ENCODE measurements at regions not wholly inside any gene's neighbourhood (a gene's known extent, or its start where the extent isn't known, plus 50 kb on each side); places are given as distances from the start of the nearest gene placed in this dataset.
A peak's percentile ranks its signal among the peaks of the same experiment; 100 is the strongest.

DNA sequence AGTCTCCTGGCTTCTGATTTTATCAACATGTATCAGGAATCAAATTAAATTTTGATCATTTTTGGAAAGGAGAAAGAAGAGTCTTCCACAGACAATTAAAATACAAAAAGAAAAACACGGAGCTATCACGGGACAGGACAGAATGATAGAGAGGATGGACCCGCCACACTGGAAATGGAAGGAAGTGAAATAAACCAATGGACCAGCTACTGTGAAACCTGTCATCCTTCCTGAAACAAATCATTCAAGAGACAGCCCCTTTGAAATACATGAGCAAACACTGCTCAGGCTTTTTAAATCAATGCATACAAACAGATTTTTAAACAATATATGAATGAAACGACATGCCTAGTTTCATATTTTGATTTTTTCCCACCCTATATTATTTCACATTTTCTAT lies 339.4 kb downstream of the ACTL7B start:
- no peaks in the 10 kb centered on the region for H3K9me1 ChIP-seq (ENCODE audit: control insufficient read depth, extremely low read depth, insufficient read depth, low read length)
- dilution Hi-C loops (cut with MboI; ENCODE audit: extremely low pct_ligation_motif_present, low sequenced_read_pairs): no loop called here
- peaks cover 12% of the 10 kb centered on the region for H3K4me1 ChIP-seq (ENCODE audit: control insufficient read depth, extremely low read depth, insufficient read depth, low read length)
- no peak for FAIRE-seq
- no peak overlapping the region for H3K9ac ChIP-seq (ENCODE audit: control insufficient read depth, extremely low read depth, insufficient read depth, low read length)
- no peak overlapping the region for H3K4me2 ChIP-seq (ENCODE audit: control insufficient read depth, extremely low read depth, insufficient read depth, low read depth, low read length)
- H3K79me2 ChIP-seq (ENCODE audit: control insufficient read depth, insufficient read depth, low read length): no peaks in the 10 kb centered on the region
- H3K36me3 ChIP-seq (ENCODE audit: control insufficient read depth in 2 of 2, extremely low read depth in 1 of 2, insufficient read depth in 2 of 2, low read length in 2 of 2): no peaks in the 10 kb centered on the region
- no peaks in the 10 kb centered on the region for H3K27me3 ChIP-seq (ENCODE audit: control insufficient read depth, extremely low read depth, insufficient read depth, low read length)
- H2AFZ ChIP-seq (ENCODE audit: control insufficient read depth, low read length): no peak overlapping the region
- TF ChIP-seq, protein P1, sequence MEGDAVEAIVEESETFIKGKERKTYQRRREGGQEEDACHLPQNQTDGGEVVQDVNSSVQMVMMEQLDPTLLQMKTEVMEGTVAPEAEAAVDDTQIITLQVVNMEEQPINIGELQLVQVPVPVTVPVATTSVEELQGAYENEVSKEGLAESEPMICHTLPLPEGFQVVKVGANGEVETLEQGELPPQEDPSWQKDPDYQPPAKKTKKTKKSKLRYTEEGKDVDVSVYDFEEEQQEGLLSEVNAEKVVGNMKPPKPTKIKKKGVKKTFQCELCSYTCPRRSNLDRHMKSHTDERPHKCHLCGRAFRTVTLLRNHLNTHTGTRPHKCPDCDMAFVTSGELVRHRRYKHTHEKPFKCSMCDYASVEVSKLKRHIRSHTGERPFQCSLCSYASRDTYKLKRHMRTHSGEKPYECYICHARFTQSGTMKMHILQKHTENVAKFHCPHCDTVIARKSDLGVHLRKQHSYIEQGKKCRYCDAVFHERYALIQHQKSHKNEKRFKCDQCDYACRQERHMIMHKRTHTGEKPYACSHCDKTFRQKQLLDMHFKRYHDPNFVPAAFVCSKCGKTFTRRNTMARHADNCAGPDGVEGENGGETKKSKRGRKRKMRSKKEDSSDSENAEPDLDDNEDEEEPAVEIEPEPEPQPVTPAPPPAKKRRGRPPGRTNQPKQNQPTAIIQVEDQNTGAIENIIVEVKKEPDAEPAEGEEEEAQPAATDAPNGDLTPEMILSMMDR (optimal IDR thresholded peaks at IDR 0.05 in 1 of 3, IDR thresholded peaks at IDR 0.05 in 1 of 3, conservative IDR thresholded peaks at IDR 0.05 in 1 of 3; ENCODE audit: extremely low read depth in 1 of 3, insufficient read depth in 2 of 3, low read length in 3 of 3): no peak
- H3K9me3 ChIP-seq (ENCODE audit: control insufficient read depth, low read depth, low read length): no peaks in the 10 kb centered on the region
- H3K4me3 ChIP-seq (ENCODE audit: control insufficient read depth in 2 of 3, extremely low read depth in 1 of 3, insufficient read depth in 2 of 3, low read depth in 1 of 3, low read length in 3 of 3): no peak overlapping the region
- DNase-seq (ENCODE audit: low read depth, low spot score): no peak
- H3K27ac ChIP-seq (ENCODE audit: control insufficient read depth, insufficient read depth, low read length): no peak overlapping the region
- H4K20me1 ChIP-seq (ENCODE audit: control insufficient read depth, extremely low read depth, insufficient read depth, low read length): no peaks in the 10 kb centered on the region

DNA sequence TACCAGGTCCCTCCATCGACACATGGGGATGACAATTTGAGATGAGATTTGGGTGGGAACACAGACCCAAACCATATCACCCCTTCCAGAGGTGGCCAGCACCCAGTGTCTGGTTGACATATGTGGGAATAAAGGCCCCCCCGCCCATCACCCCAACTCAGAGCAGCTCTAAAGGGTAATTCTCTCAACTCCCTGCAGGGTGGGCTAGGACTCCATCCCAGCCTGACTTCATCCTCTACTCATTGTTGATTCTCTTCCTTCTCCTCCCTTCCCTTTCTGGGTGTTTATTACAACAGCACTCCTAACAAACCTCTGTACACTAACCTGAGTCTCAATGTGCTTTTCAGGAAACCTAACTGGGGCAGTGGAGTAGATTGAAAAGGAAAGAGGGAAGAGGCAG lies 339.9 kb downstream of the ACTL7B start:
- H3K4me1 ChIP-seq (ENCODE audit: control insufficient read depth, extremely low read depth, insufficient read depth, low read length): peaks cover 7% of the 10 kb centered on the region
- DNase-seq (ENCODE audit: low read depth, low spot score) (no peak), FAIRE-seq (no peak)
- H3K9ac ChIP-seq (ENCODE audit: control insufficient read depth, extremely low read depth, insufficient read depth, low read length): no peak overlapping the region
- H3K79me2 ChIP-seq (ENCODE audit: control insufficient read depth, insufficient read depth, low read length): no peaks in the 10 kb centered on the region
- H4K20me1 ChIP-seq (ENCODE audit: control insufficient read depth, extremely low read depth, insufficient read depth, low read length): no peaks in the 10 kb centered on the region
- peak overlapping the region; percentile 23 for H2AFZ ChIP-seq (ENCODE audit: control insufficient read depth, low read length)
- H3K27ac ChIP-seq (ENCODE audit: control insufficient read depth, insufficient read depth, low read length): no peak overlapping the region
- H3K9me1 ChIP-seq (ENCODE audit: control insufficient read depth, extremely low read depth, insufficient read depth, low read length): no peaks in the 10 kb centered on the region
- H3K9me3 ChIP-seq (ENCODE audit: control insufficient read depth, low read depth, low read length): no peaks in the 10 kb centered on the region
- no peak overlapping the region for H3K4me3 ChIP-seq (ENCODE audit: control insufficient read depth in 2 of 3, extremely low read depth in 1 of 3, insufficient read depth in 2 of 3, low read depth in 1 of 3, low read length in 3 of 3)
- H3K27me3 ChIP-seq (ENCODE audit: control insufficient read depth, extremely low read depth, insufficient read depth, low read length): no peaks in the 10 kb centered on the region
- TF ChIP-seq EZH2 (IDR thresholded peaks at IDR 0.05; ENCODE audit: low read length): no peak
- TF ChIP-seq, protein P1 (optimal IDR thresholded peaks at IDR 0.05 in 1 of 3, IDR thresholded peaks at IDR 0.05 in 1 of 3, conservative IDR thresholded peaks at IDR 0.05 in 1 of 3; ENCODE audit: extremely low read depth in 1 of 3, insufficient read depth in 2 of 3, low read length in 3 of 3): peak in 1 of 3 experiments; percentile 22
- dilution Hi-C loops (cut with MboI; ENCODE audit: extremely low pct_ligation_motif_present, low sequenced_read_pairs): no loop called here
- H3K4me2 ChIP-seq (ENCODE audit: control insufficient read depth, extremely low read depth, insufficient read depth, low read depth, low read length): no peak overlapping the region
- H3K36me3 ChIP-seq (ENCODE audit: control insufficient read depth in 2 of 2, extremely low read depth in 1 of 2, insufficient read depth in 2 of 2, low read length in 2 of 2): no peaks in the 10 kb centered on the region

Measured in keratinocyte (primary cell).